ENCODE measurements at regions not wholly inside any gene's neighbourhood (a gene's known extent, or its start where the extent isn't known, plus 50 kb on each side); places are given as distances from the start of the nearest gene placed in this dataset.

- no peak for DNase-seq (ENCODE audit: extremely low read depth in 1 of 11, low read depth in 9 of 11, low spot score in 4 of 11)
Observed at GRCh38 chr2:41109744-41110143, 657.9 kb upstream of the SLC8A1 start.

- no peak for DNase-seq (ENCODE audit: extremely low read depth in 1 of 11, low read depth in 9 of 11, low spot score in 4 of 11)
Observed at GRCh38 chr2:41111836-41112627, 660.1 kb upstream of the SLC8A1 start.

GRCh38 chr2:41116106-41116797, 664.4 kb upstream of the SLC8A1 start:
- no peak for DNase-seq (ENCODE audit: extremely low read depth in 1 of 11, low read depth in 9 of 11, low spot score in 4 of 11)

- DNase-seq (ENCODE audit: extremely low read depth in 1 of 11, low read depth in 9 of 11, low spot score in 4 of 11), result no peak
Observed at GRCh38 chr2:41119489-41119888, 667.6 kb upstream of the SLC8A1 start.

GRCh38 chr2:41123341-41123740, 671.5 kb upstream of the SLC8A1 start:
- no peak for DNase-seq (ENCODE audit: extremely low read depth in 1 of 11, low read depth in 9 of 11, low spot score in 4 of 11)

GRCh38 chr2:41127351-41127750, 675.5 kb upstream of the SLC8A1 start:
- DNase-seq (ENCODE audit: extremely low read depth in 1 of 11, low read depth in 9 of 11, low spot score in 4 of 11), result no peak

- no peak for DNase-seq (ENCODE audit: extremely low read depth in 1 of 11, low read depth in 9 of 11, low spot score in 4 of 11)
Observed at GRCh38 chr2:41129988-41130387, 678.1 kb upstream of the SLC8A1 start.

GRCh38 chr2:41137031-41137430, 685.1 kb upstream of the SLC8A1 start:
- no peak for DNase-seq (ENCODE audit: extremely low read depth in 1 of 11, low read depth in 9 of 11, low spot score in 4 of 11)

- no peak for DNase-seq (ENCODE audit: extremely low read depth in 1 of 11, low read depth in 9 of 11, low spot score in 4 of 11)
Observed at GRCh38 chr2:41141146-41141791, 689.4 kb upstream of the SLC8A1 start.

GRCh38 chr2:41142478-41142877, 690.6 kb upstream of the SLC8A1 start:
- no peak for DNase-seq (ENCODE audit: extremely low read depth in 1 of 11, low read depth in 9 of 11, low spot score in 4 of 11)

- DNase-seq (ENCODE audit: extremely low read depth in 1 of 11, low read depth in 9 of 11, low spot score in 4 of 11), result no peak
Observed at GRCh38 chr2:41145066-41145465, 693.2 kb upstream of the SLC8A1 start.

- no peak for DNase-seq (ENCODE audit: extremely low read depth in 1 of 11, low read depth in 9 of 11, low spot score in 4 of 11)
Observed at GRCh38 chr2:41149054-41149453, 697.2 kb upstream of the SLC8A1 start.

- DNase-seq (ENCODE audit: extremely low read depth in 1 of 11, low read depth in 9 of 11, low spot score in 4 of 11), result no peak
Observed at GRCh38 chr2:41151746-41152145, 699.9 kb upstream of the SLC8A1 start.

GRCh38 chr2:41152318-41152717, 700.4 kb upstream of the SLC8A1 start:
- DNase-seq (ENCODE audit: extremely low read depth in 1 of 11, low read depth in 9 of 11, low spot score in 4 of 11), result no peak

- no peak for DNase-seq (ENCODE audit: extremely low read depth in 1 of 11, low read depth in 9 of 11, low spot score in 4 of 11)
Observed at GRCh38 chr2:41160439-41160838, 708.5 kb upstream of the SLC8A1 start.

GRCh38 chr2:41167014-41167413, 715.1 kb upstream of the SLC8A1 start:
- DNase-seq (ENCODE audit: extremely low read depth in 1 of 11, low read depth in 9 of 11, low spot score in 4 of 11), result no peak

- DNase-seq (ENCODE audit: extremely low read depth in 1 of 11, low read depth in 9 of 11, low spot score in 4 of 11), result no peak
Observed at GRCh38 chr2:41169744-41170143, 717.9 kb upstream of the SLC8A1 start.

- DNase-seq (ENCODE audit: extremely low read depth in 1 of 11, low read depth in 9 of 11, low spot score in 4 of 11), result no peak
Observed at GRCh38 chr2:41170589-41170988, 718.7 kb upstream of the SLC8A1 start.

GRCh38 chr2:41180387-41180786, 728.5 kb upstream of the SLC8A1 start:
- no peak for DNase-seq (ENCODE audit: extremely low read depth in 1 of 11, low read depth in 9 of 11, low spot score in 4 of 11)

GRCh38 chr2:41182961-41183360, 731.1 kb upstream of the SLC8A1 start:
- no peak for DNase-seq (ENCODE audit: extremely low read depth in 1 of 11, low read depth in 9 of 11, low spot score in 4 of 11)
